BLaER1 (cell line): ENCODE measurements at regions not wholly inside any gene's neighbourhood (a gene's known extent, or its start where the extent isn't known, plus 50 kb on each side); places are given as distances from the start of the nearest gene placed in this dataset.
"Not testable (repeated sequence)": the region's sequence is repeated elsewhere in the genome, so short reads cannot be mapped to it uniquely, and the experiment has no call there.

Experiments used
- H3K27ac ChIP-seq: shearing (Covaris generic); formaldehyde crosslinking; 2 replicates; pipeline ENCODE4 v1.8.1; 2022
- H3K27me3 ChIP-seq: shearing (Covaris generic); formaldehyde crosslinking; 2 replicates; pipeline ENCODE4 v1.8.1; 2022
- H3K36me3 ChIP-seq: shearing (Covaris generic); formaldehyde crosslinking; 2 replicates; pipeline ENCODE4 v1.8.1; 2022
- H3K4me1 ChIP-seq: shearing (Covaris generic); formaldehyde crosslinking; 2 replicates; pipeline ENCODE4 v1.8.1; 2022
- H3K4me2 ChIP-seq: shearing (Covaris generic); formaldehyde crosslinking; 2 replicates; pipeline ENCODE4 v1.8.1; 2022
- H3K4me3 ChIP-seq: shearing (Covaris generic); formaldehyde crosslinking; 2 replicates; pipeline ENCODE4 v1.8.1; 2022
- H3K9ac ChIP-seq: shearing (Covaris generic); formaldehyde crosslinking; 2 replicates; pipeline ENCODE4 v1.8.1; 2022
- H3K9me3 ChIP-seq: shearing (Covaris generic); formaldehyde crosslinking; 2 replicates; pipeline ENCODE4 v1.8.1; 2022
- H4K20me1 ChIP-seq: shearing (Covaris generic); formaldehyde crosslinking; 2 replicates; pipeline ENCODE4 v1.8.1; 2022
- Cebpa-rat ChIP-seq: shearing (Covaris generic); IDR thresholded peaks from 2 replicates; pipeline ENCODE4 v1.8.1; 2022

DNA sequence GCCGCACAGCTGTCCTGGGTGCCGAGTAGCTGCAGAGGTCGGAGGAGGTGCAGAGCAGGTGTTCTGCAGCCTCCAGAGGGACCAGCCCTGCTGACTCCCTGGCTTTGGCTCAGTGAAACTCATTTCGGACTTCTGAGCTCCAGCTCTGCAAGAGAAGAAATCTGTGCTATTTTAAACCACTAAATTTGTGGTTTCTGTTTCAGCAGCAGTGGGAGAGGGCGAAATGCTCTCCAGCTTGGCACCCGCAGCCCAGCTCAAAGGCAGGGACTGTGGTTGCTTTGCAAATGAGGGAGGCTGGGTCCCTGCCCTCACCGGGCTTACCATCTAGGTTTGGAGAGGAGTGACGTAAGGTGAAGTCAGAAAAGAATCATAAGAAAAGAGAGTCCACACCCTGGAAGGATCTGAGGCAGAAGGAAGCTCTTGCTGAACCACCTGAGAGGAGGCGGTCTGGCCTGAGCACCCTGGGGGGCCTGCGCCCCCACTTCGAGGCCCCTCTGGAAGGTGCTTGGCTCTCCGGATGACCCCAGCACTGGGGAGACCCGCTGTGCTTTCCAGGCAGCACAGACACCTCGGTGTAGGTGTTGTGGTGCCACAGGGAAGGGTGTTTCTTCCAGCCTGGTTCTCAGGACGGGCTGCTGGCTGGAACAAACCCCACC, 112.8 kb upstream of the FAM20C start:
- peak overlapping the region; percentile 96 for H3K4me2 ChIP-seq
- not testable (repeated sequence) for H3K4me3 ChIP-seq, H3K9ac ChIP-seq, H3K27me3 ChIP-seq, H4K20me1 ChIP-seq, H3K9me3 ChIP-seq, H3K36me3 ChIP-seq
- H3K4me1 ChIP-seq = peaks cover 69% of the 10 kb centered on the region
- peak overlapping the region; percentile 90 for H3K27ac ChIP-seq

DNA sequence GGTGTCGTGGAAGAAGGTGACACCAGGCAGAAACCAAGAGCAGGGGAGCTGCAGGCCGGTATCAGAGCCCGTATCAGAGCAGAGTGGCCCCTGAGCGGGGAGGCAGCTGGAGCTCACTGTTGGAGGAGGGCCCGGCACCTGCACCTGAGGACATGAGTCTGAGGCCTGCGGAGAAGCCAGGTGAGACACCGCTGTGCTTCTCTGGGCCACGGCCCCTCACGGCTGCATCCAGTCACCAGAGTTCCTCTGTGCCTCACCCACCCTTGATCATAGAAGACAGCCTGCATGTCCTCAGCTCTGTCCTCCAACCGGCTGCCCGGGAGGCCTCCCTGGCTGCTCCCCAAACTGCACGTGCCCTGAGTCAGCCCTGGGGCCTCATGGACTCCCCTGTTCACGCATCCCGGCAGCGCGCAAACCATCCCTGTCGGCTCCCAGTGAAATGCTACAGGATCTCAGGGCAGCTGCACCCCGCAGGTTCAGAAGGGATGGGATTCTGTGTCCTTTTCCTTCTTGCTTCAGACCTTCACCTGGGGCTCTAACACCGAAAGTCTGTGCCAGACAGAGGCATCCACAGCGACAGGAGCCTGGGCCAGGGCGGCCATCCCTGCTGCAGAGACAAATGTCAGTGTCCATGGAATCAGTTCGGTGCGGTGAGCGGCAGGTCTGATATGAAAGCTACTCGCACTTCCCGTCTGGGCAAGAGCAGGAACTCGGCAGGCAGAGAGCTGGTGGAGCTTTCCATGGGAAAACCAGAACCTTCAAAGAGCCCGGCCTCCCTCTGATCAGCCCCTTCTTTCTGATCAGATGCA, 111.9 kb upstream of the FAM20C start:
- Histone ChIP-seq H3K27ac (peak overlapping the region; percentile 90), H3K9me3 (no peaks in the 10 kb centered on the region), H3K36me3 (no peaks in the 10 kb centered on the region), H3K4me3 (peak overlapping the region; percentile 71), H3K27me3 (no peaks in the 10 kb centered on the region), H3K4me1 (peaks cover 72% of the 10 kb centered on the region), H3K9ac (peak overlapping the region; percentile 84), H4K20me1 (no peaks in the 10 kb centered on the region), H3K4me2 (peak overlapping the region; percentile 96)
- no peak for TF ChIP-seq Cebpa-rat

DNA sequence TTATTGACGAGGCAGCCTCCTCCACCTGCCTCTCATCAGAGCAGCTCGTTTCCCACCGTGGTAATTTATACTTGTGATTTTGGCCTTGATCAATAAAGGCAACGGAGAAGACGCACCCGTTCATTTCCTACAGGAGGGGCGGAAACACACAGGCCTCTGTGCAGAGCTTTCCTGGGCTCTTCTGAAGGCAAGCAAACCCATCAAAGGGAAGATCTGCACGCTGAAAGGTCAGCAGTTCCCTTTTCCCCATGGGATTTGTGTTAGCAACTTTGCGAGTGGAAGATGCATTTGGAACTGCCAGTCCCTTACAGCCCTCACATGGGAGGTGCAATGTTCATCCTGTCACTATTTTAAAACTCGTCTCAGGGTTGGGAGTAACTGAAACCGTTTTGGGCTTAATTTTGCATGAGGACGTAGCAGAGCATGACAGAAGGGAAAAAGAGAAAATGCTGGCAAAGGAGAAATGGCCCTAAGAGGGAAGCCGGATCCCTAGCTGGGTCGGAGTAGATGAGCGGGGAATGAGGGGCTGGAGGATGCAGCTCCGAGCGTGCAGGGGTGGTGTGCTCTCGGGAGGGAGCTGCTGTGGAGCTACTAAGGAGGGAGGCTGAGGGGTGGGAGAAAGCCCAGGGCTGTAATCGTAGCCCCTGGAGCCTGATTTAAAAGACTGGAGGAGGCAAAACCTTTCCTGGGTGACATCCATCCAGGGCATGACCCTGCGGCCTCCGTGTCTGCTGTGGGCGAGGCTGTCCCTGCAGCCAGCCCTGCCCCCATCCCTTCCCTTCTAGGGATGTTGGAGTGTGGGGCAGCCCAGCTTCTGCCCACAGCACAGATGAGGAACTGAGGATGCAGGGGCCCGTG, 111.1 kb upstream of the FAM20C start:
- Histone ChIP-seq H3K27ac (peak overlapping the region; percentile 90), H3K4me2 (peak overlapping the region; percentile 96), H3K36me3 (no peaks in the 10 kb centered on the region), H3K27me3 (no peaks in the 10 kb centered on the region), H3K9me3 (no peaks in the 10 kb centered on the region), H3K4me3 (peak overlapping the region; percentile 71), H4K20me1 (no peaks in the 10 kb centered on the region), H3K9ac (peak overlapping the region; percentile 84), H3K4me1 (peaks cover 77% of the 10 kb centered on the region)
- no peak for TF ChIP-seq Cebpa-rat

DNA sequence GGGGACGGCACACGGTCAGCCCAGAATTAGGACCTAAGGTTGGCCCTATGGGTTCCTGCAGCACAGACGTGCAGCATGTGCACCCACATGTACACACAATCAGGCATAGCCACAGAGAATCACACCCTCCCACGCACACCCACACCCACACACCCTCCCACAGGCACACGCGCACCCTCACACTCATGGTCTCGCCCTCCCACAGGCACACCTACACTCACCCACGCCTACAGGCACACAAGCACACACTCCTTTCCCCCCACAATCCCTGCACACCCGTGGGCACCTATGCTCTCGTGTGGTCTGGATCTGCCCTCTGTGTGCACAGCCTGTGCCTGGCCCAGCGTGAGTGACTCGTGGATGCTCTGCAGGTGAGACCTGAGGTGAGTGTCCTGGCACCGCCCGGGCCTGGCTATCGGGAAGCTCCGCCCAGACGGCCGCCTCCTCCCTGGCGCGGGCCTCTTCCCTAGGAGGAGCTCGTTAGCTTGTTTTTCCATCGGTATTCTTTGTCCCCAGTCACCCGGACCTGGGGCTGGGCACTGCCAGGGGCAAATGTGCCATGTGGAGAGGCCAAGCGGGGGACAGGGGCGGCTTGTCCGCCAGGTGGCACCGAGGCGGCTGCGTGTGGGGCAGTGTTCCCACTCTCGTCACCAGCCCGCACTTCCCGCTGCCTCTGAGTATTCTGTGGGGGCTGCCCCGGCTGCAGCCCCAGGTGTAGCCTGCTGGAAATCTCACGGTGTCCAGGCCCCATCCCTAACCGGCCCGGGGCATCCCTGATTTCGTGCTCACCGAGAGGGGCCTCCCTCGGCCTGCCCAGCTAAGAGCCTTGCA, 110.2 kb upstream of the FAM20C start:
- TF ChIP-seq Cebpa-rat = no peak
- Histone ChIP-seq H3K4me2 (peak overlapping the region; percentile 96), H3K27me3 (no peaks in the 10 kb centered on the region), H3K36me3 (no peaks in the 10 kb centered on the region), H3K9ac (peak overlapping the region; percentile 84), H3K4me3 (peak overlapping the region; percentile 71), H3K27ac (peak overlapping the region; percentile 90), H4K20me1 (no peaks in the 10 kb centered on the region), H3K9me3 (no peaks in the 10 kb centered on the region), H3K4me1 (peaks cover 85% of the 10 kb centered on the region)

DNA sequence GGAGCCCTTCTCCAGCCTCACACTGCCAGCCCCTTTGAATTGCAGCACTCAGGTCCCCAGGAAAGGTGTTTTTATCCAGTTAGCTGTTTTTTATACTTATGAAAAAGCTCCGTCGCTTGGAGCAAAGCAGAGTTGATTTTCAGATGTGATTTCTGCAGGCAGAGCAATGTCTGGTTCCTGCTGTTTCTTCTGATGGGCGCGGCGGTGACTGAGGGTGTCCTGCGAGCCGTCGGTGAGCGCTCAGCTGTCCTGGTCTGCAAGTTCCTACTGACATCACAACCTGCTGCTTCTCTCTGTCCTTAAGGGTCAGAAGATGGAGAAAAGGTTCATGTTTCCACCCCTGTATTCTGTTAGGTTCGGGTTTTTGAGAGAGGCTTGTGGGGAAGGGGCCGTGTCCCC, 109.6 kb upstream of the FAM20C start:
- H3K27ac ChIP-seq = peak overlapping the region; percentile 90
- no peaks in the 10 kb centered on the region for H4K20me1 ChIP-seq
- peak overlapping the region; percentile 96 for H3K4me2 ChIP-seq
- peak overlapping the region; percentile 71 for H3K4me3 ChIP-seq
- peaks cover 92% of the 10 kb centered on the region for H3K4me1 ChIP-seq
- H3K36me3 ChIP-seq = no peaks in the 10 kb centered on the region
- no peaks in the 10 kb centered on the region for H3K27me3 ChIP-seq
- peak overlapping the region; percentile 84 for H3K9ac ChIP-seq
- TF ChIP-seq Cebpa-rat = no peak
- H3K9me3 ChIP-seq = no peaks in the 10 kb centered on the region

DNA sequence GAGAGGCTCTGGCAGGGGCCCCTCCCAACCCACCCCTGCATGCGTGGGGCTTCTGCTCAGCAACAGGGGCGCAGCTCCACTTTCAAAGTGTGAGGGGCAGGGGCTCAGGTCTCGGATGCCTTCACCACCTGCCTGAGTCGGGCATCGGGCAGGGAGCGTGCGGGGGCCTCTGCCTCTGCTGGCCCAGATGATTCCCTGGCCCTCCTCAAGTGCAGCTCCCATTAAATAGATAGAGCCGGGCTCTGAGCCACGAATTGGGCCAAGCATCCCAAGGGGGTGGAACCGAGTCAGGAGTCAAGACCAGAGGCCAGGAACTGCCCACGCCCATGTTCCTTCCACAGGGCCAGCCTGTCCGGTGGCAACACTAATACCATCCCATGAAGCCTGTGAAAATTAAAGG, 108.9 kb upstream of the FAM20C start:
- Histone ChIP-seq H3K27me3 (no peaks in the 10 kb centered on the region), H4K20me1 (no peaks in the 10 kb centered on the region), H3K36me3 (no peaks in the 10 kb centered on the region), H3K4me1 (peaks cover 98% of the 10 kb centered on the region), H3K9me3 (no peaks in the 10 kb centered on the region), H3K4me2 (peak overlapping the region; percentile 96), H3K27ac (peak overlapping the region; percentile 91), H3K9ac (peak overlapping the region; percentile 66; the same call in 1 of the 2 replicates), H3K4me3 (peak overlapping the region; percentile 71; the same call in 1 of the 2 replicates)
- TF ChIP-seq Cebpa-rat = no peak

DNA sequence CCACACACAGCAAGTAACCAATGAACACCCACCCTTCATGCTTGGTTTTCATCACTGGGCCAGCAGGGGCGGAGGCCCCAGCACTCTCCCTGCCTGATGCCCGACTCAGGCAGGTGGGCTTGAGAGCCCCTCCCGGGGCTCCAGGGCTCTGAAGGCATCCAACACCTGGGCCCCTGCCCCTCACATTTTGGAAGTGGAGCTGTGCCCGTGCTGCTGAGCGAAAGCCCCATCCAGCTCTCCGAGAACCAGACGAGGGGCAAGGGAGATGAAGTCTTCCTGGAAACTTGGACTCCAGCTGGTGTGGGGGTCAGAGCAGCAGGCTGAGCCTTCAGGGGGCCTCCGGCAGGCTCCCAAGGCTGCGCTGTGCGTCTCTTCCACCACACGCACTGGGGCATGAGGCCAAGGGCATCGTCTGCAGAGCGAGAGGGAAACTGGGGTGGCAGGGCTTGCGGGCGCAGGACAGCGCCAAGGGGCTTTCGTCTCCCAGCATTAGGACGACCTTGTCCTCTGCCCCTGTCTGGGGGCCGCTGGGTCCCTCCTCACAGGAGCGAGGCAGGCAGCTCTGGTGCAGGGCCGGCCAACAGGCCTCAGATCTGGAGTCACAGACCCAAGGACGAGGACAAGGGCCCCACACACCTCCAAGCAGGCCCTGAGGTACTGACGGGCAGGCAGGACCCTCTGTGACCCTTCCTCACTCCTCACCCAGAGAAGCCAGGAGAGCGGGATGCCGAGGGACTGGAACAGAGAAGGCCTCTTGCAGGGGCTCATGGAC, 108.3 kb upstream of the FAM20C start:
- Histone ChIP-seq H3K9ac (peak overlapping the region; percentile 66), H3K27ac (peak overlapping the region; percentile 91), H3K4me1 (peaks cover 99% of the 10 kb centered on the region), H3K27me3 (no peaks in the 10 kb centered on the region), H3K36me3 (no peaks in the 10 kb centered on the region), H3K4me2 (peak overlapping the region; percentile 96), H3K4me3 (peak overlapping the region; percentile 71; the same call in 1 of the 2 replicates), H3K9me3 (no peaks in the 10 kb centered on the region), H4K20me1 (no peaks in the 10 kb centered on the region)
- TF ChIP-seq Cebpa-rat = no peak

DNA sequence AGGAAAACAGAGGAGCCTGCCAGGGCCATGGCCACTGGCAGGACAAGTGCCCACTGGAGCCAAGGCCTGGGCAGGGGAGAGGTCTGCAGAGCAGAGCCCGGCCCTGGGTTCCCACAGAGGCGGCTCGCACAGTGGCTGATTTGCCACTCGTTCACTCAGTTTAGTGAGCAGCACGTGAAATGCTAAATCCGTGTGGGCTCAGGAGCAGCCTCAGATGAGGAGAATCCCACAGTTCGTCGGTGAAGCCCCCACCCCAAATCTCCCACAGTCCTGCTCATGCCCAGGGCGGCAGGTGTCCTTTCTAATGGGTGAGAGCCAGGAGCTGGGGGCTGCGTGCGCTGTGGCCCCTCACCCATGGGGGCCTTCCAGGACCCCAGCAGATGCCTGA, 107.7 kb upstream of the FAM20C start:
- no peaks in the 10 kb centered on the region for H3K9me3 ChIP-seq
- no peak for TF ChIP-seq Cebpa-rat

More for the DNA sequence above, 107.7 kb upstream of the FAM20C start:
- Histone ChIP-seq H3K9ac (peak overlapping the region; percentile 66), H3K4me1 (peaks cover 100% of the 10 kb centered on the region), H3K27me3 (no peaks in the 10 kb centered on the region), H3K4me3 (no peak overlapping the region), H3K27ac (peak overlapping the region; percentile 91), H4K20me1 (no peaks in the 10 kb centered on the region), H3K36me3 (no peaks in the 10 kb centered on the region), H3K4me2 (peak overlapping the region; percentile 96)
